Naive B cell (primary cell): ENCODE measurements at regions not wholly inside any gene's neighbourhood (a gene's known extent, or its start where the extent isn't known, plus 50 kb on each side); places are given as distances from the start of the nearest gene placed in this dataset.
A peak's percentile ranks its signal among the peaks of the same experiment; 100 is the strongest.

ENCODE experiments used
- ATAC-seq, 2 donors: fragments of 150-1000 bp; cut with Tn5 transposase; 2 replicates each; pipeline ENCODE4 v1.10.0; 2021; ENCODE audit warnings: low read depth in 2 of 2, mild to moderate bottlenecking in 2 of 2, moderate library complexity in 2 of 2
- DNase-seq: peaks from one replicate; pipeline ENCODE4 v3.0.0; 2022
- H3K27ac Mint-ChIP-seq, 6 donors: one replicate each; pipeline ENCODE4 v1.8.0; 2020 to 2022; ENCODE audit warnings: mild to moderate bottlenecking in 6 of 6, mixed read lengths in 6 of 6, moderate library complexity in 5 of 6, inconsistent platforms in 2 of 6
- H3K27me3 Mint-ChIP-seq, 3 donors: one replicate each; pipeline ENCODE4 v1.8.0; 2021 to 2022; ENCODE audit warnings: mixed read lengths in 3 of 3, mild to moderate bottlenecking in 1 of 3
- H3K36me3 Mint-ChIP-seq, 2 donors: one replicate each; pipeline ENCODE4 v1.8.0; 2020 to 2022; ENCODE audit warnings: mixed read lengths in 2 of 2, inconsistent platforms in 1 of 2, mild to moderate bottlenecking in 1 of 2
- H3K4me1 Mint-ChIP-seq, 3 donors: one replicate each; pipeline ENCODE4 v1.8.0; 2020 to 2022; ENCODE audit warnings: mixed read lengths in 3 of 3, inconsistent platforms in 1 of 3, mild to moderate bottlenecking in 1 of 3, moderate library complexity in 1 of 3
- H3K4me3 Mint-ChIP-seq, 8 donors: one replicate each; pipeline ENCODE4 v1.8.0; 2020 to 2022; ENCODE audit warnings: mild to moderate bottlenecking in 8 of 8, mixed read lengths in 8 of 8, moderate library complexity in 8 of 8, inconsistent platforms in 2 of 8
- H3K9me3 Mint-ChIP-seq, 7 donors: one replicate each; pipeline ENCODE4 v1.8.0; 2020 to 2022; ENCODE audit warnings: mixed read lengths in 7 of 7, mild to moderate bottlenecking in 5 of 7, inconsistent platforms in 2 of 7, moderate library complexity in 1 of 7

GRCh38 chr7:68424658-68425297, 1173.5 kb upstream of the AUTS2 start:
- Mint-ChIP-seq H3K9me3 (peaks cover 0 to 10% (median 8%) of the 10 kb centered on the region in 7 donors), H3K4me3 (no peak overlapping the region), H3K27me3 (no peaks in the 10 kb centered on the region), H3K36me3 (no peaks in the 10 kb centered on the region), H3K4me1 (no peaks in the 10 kb centered on the region), H3K27ac (no peak overlapping the region)
- ATAC-seq (no peak), DNase-seq (no peak)

DNA sequence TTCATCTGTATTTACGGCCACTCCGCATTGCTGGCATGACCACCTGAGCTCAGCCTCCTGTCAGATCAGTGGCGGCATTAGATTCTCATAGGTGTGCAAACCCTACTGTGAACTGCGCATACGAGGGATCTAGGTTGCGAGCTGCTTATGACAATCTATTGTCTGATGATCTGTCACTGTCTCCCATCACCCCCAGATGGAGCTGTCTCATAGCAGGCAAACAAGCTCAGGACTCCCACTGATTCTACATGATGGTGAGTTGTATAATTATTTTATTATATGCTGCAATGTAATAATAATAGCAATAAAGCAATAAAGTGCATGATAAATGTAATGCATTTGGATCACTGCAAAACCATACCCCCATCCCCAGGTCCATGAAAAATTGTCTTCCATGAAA, 1172.9 kb upstream of the AUTS2 start:
- no peak for ATAC-seq
- DNase-seq, result no peak
- no peaks in the 10 kb centered on the region for H3K36me3 Mint-ChIP-seq
- H3K27me3 Mint-ChIP-seq, result no peaks in the 10 kb centered on the region
- no peak overlapping the region for H3K27ac Mint-ChIP-seq
- no peaks in the 10 kb centered on the region for H3K4me1 Mint-ChIP-seq
- H3K4me3 Mint-ChIP-seq, result no peak overlapping the region
- H3K9me3 Mint-ChIP-seq, result peaks cover 0 to 9% (median 5%) of the 10 kb centered on the region in 7 donors

- Mint-ChIP-seq H3K4me3 (no peak overlapping the region), H3K9me3 (peaks cover 5 to 20% (median 11%) of the 10 kb centered on the region in 7 donors), H3K36me3 (no peaks in the 10 kb centered on the region), H3K27me3 (no peaks in the 10 kb centered on the region), H3K27ac (no peak overlapping the region), H3K4me1 (no peaks in the 10 kb centered on the region)
- DNase-seq (no peak), ATAC-seq (no peak)
Observed at GRCh38 chr7:68429411-68430117, 1168.7 kb upstream of the AUTS2 start.

DNA sequence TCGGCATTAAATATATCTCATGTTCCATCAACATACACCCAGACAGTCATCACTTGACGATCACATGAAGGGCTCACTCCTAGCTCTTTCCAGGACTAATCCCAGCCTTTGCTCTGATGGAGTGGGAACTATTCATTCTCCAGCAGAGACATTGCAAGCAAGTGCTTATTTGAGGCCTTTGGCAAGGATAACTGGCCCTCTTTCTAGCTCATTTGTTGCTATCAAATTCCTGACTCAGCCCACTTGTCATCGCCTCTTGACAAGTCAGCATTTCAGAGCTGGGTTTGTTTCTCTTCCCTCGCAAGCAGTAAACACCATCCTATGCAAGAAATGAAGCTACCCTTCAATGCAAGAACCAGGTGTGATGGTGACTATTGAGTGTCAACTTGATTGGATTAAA, 1165.7 kb upstream of the AUTS2 start:
- H3K9me3 Mint-ChIP-seq, result peaks cover 3 to 27% (median 16%) of the 10 kb centered on the region in 7 donors

DNA sequence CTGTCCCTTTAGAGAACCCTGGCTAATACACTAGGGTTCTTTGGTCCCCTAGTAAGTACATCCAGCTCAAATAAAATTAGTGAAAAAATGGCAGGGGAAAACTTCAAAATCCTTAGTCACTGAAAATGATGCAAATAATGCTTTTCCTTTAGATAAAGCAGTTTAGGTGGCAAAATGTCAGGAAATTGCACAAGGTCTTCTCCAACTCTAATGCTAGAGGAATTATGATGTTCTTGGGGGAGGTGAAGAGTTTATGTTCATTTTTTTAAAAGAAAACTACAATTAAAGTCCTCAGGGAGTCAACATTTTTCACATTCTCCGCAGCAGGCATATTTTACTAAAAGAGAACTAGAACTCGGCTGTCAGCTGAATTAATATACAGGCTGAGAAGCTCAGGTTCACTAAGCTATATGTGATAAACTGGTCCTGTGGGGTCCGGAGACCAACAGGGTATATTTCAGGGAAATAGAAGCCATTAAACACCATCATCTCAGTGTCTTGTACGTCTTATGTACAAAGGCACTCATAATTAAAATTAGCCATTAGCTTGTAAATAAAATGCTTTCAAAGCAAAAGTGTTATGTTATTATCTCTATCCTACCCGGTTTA, 1164.7 kb upstream of the AUTS2 start:
- no peak overlapping the region for H3K4me3 Mint-ChIP-seq
- H3K27me3 Mint-ChIP-seq, result no peaks in the 10 kb centered on the region
- no peak overlapping the region for H3K27ac Mint-ChIP-seq
- no peak for DNase-seq
- no peak for ATAC-seq
- H3K4me1 Mint-ChIP-seq, result no peaks in the 10 kb centered on the region
- peaks cover 6 to 32% (median 20%) of the 10 kb centered on the region in 7 donors for H3K9me3 Mint-ChIP-seq
- H3K36me3 Mint-ChIP-seq, result peaks cover 0 to under 1% of the 10 kb centered on the region in 2 donors

More for the DNA sequence above, 1165.7 kb upstream of the AUTS2 start:
- ATAC-seq (no peak), DNase-seq (no peak)
- Mint-ChIP-seq H3K4me1 (no peaks in the 10 kb centered on the region), H3K4me3 (no peak overlapping the region), H3K27ac (no peak overlapping the region), H3K27me3 (no peaks in the 10 kb centered on the region), H3K36me3 (no peaks in the 10 kb centered on the region)

GRCh38 chr7:68434857-68435256, 1163.4 kb upstream of the AUTS2 start:
- H3K27me3 Mint-ChIP-seq, result no peaks in the 10 kb centered on the region
- H3K27ac Mint-ChIP-seq, result no peak overlapping the region
- no peaks in the 10 kb centered on the region for H3K4me1 Mint-ChIP-seq
- ATAC-seq, result no peak
- DNase-seq, result no peak
- no peak overlapping the region for H3K4me3 Mint-ChIP-seq
- H3K36me3 Mint-ChIP-seq, result peaks cover 0 to 6% of the 10 kb centered on the region in 2 donors
- peaks cover 13 to 38% (median 22%) of the 10 kb centered on the region in 7 donors for H3K9me3 Mint-ChIP-seq

GRCh38 chr7:68438016-68438415, 1160.3 kb upstream of the AUTS2 start:
- ATAC-seq (no peak), DNase-seq (no peak)
- Mint-ChIP-seq H3K9me3 (peaks cover 13 to 31% (median 19%) of the 10 kb centered on the region in 7 donors), H3K36me3 (peaks cover 0 to 6% of the 10 kb centered on the region in 2 donors), H3K4me3 (peak overlapping the region in 1 of 8 donors; percentile 2), H3K27ac (no peak overlapping the region), H3K4me1 (no peaks in the 10 kb centered on the region), H3K27me3 (no peaks in the 10 kb centered on the region)

DNA sequence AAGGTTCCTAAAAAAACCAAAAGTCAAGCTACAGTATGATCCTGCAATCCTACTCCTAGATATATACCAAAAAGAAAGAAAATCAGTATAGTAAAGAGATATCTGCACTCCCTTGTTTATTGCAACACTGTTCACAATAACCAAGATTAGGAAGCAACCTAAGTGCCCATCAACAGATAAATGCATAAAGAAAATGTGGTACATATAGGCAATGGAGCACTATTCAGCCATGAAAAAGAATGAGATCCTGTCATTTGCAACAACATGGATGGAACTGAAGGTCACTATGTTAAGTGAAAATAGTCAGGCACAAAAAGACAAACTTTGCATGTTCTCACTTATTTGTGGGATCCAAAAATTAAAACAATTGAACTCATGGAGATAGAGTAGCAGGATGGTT, 1159.5 kb upstream of the AUTS2 start:
- H3K36me3 Mint-ChIP-seq, result peaks cover 0 to 6% of the 10 kb centered on the region in 2 donors
- no peak overlapping the region for H3K27ac Mint-ChIP-seq
- ATAC-seq, result no peak
- no peaks in the 10 kb centered on the region for H3K4me1 Mint-ChIP-seq
- DNase-seq, result no peak
- peaks cover 13 to 30% (median 21%) of the 10 kb centered on the region in 7 donors for H3K9me3 Mint-ChIP-seq
- no peaks in the 10 kb centered on the region for H3K27me3 Mint-ChIP-seq
- no peak overlapping the region for H3K4me3 Mint-ChIP-seq

DNA sequence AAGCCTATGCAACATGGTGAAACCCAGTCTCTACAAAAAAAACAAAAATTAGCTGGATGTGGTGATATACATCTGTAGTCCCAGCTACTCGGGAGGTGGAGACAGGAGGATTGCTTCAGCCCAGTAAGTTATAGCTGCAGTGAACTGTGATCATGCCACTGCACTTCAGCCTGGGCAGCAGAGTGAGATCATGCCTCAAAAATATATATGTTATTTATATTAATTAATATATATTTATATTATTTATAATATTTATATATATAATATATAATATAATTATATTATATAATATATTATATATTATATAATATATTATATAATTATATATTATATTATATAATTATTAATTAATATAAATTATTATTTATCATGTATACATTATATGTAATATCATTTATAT, 1158.4 kb upstream of the AUTS2 start:
- Mint-ChIP-seq H3K36me3 (peaks cover 0 to 6% of the 10 kb centered on the region in 2 donors), H3K9me3 (peaks cover 13 to 25% (median 15%) of the 10 kb centered on the region in 7 donors), H3K27ac (no peak overlapping the region), H3K4me1 (no peaks in the 10 kb centered on the region), H3K4me3 (no peak overlapping the region), H3K27me3 (no peaks in the 10 kb centered on the region)
- no peak for ATAC-seq
- DNase-seq, result no peak

DNA sequence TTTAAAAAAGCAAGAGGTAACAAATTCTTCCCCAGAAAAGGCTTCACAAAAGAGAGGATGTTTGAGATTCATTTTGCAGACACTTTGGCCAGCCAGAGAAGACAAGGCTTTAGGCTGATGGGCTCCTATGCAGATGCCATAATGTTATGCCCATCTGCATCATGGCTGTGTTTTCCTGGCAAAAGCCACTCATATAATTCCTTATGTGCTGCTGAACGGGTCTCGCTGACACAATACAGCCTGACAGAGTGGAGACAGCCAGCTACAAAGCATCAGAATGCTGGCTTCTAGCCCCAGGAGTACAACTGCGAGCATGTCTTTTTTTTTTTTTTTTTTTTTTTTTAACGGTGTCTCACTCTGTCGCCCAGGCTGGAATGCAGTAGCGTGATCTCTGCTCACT, 1157.4 kb upstream of the AUTS2 start:
- H3K36me3 Mint-ChIP-seq, result peaks cover 0 to 10% of the 10 kb centered on the region in 2 donors
- ATAC-seq, result no peak
- H3K4me3 Mint-ChIP-seq, result no peak overlapping the region
- H3K4me1 Mint-ChIP-seq, result no peaks in the 10 kb centered on the region
- peaks cover 13 to 28% (median 18%) of the 10 kb centered on the region in 7 donors for H3K9me3 Mint-ChIP-seq
- no peaks in the 10 kb centered on the region for H3K27me3 Mint-ChIP-seq
- H3K27ac Mint-ChIP-seq, result peak overlapping the region in 1 of 6 donors; percentile 41
- DNase-seq, result no peak

DNA sequence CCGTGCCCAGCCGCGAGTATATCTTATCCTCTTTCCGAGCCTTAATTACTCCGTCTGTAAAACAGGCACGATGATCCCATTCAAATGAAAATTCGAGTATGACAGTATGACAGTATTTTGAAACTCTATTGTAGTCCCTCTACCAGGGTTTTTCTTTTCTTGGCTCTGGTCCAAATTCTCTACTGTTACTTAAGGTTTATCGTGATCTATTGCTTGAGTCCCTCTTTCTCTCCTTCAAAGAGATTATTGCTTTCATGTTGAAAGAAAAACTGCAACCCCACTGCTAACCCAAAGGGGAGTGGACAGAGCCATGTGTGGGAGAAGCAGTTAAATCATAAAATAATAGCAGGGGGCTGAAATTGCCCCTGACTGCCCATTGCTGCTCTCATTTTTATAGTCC, 1156.6 kb upstream of the AUTS2 start:
- DNase-seq, result no peak
- H3K4me3 Mint-ChIP-seq, result no peak overlapping the region
- no peak overlapping the region for H3K27ac Mint-ChIP-seq
- H3K9me3 Mint-ChIP-seq, result peaks cover 13 to 28% (median 17%) of the 10 kb centered on the region in 7 donors
- no peak for ATAC-seq
- H3K27me3 Mint-ChIP-seq, result no peaks in the 10 kb centered on the region
- no peaks in the 10 kb centered on the region for H3K4me1 Mint-ChIP-seq
- H3K36me3 Mint-ChIP-seq, result peaks cover 0 to 13% of the 10 kb centered on the region in 2 donors

GRCh38 chr7:68442931-68443631, 1155.2 kb upstream of the AUTS2 start:
- no peaks in the 10 kb centered on the region for H3K4me1 Mint-ChIP-seq
- peaks cover 0 to 13% of the 10 kb centered on the region in 2 donors for H3K36me3 Mint-ChIP-seq
- no peaks in the 10 kb centered on the region for H3K27me3 Mint-ChIP-seq
- H3K27ac Mint-ChIP-seq, result no peak overlapping the region
- no peak overlapping the region for H3K4me3 Mint-ChIP-seq
- H3K9me3 Mint-ChIP-seq, result peaks cover 7 to 28% (median 13%) of the 10 kb centered on the region in 7 donors
- ATAC-seq (no peak), DNase-seq (no peak)

DNA sequence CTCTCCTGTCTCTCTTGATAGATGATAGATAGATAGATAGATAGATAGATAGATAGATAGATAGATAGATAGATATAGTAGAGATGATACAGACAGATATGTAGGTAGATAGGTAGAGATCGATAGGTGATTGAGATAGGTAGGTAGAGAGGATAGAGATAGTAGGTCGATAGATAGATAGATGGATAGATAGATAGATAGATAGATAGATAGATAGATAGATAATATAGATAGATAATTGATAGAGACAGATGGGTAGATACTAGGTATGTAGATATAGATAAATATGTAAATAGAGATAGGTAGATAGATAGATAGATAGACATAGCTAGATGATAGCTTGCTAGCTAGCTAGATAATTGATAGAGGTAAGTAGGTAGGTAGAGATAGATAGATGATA, 1154.2 kb upstream of the AUTS2 start:
- Mint-ChIP-seq H3K27ac (no peak overlapping the region), H3K36me3 (peaks cover 0 to 8% of the 10 kb centered on the region in 2 donors), H3K9me3 (peaks cover 0 to 26% (median 12%) of the 10 kb centered on the region in 7 donors), H3K4me3 (no peak overlapping the region), H3K4me1 (no peaks in the 10 kb centered on the region), H3K27me3 (no peaks in the 10 kb centered on the region)
- ATAC-seq (no peak), DNase-seq (no peak)
